ENCODE measurements at regions not wholly inside any gene's neighbourhood (a gene's known extent, or its start where the extent isn't known, plus 50 kb on each side); places are given as distances from the start of the nearest gene placed in this dataset.

GRCh38 chr6:91099479-91099878 lies 512.6 kb upstream of the MAP3K7 start:
- no peaks in the 10 kb centered on the region for H3K27me3 ChIP-seq (replicated peaks in 1 of 2; ENCODE audit: control insufficient read depth in 2 of 2, insufficient read depth in 2 of 2, low read length in 1 of 2)
- RAD21 ChIA-PET (ENCODE audit: unreplicated experiment): interaction anchor here (1.1 to 1.9 kb wide), 2 partner anchors 17 to 159 kb away, joined by 3 to 8 read pairs; no protein-coding TSS in a partner anchor
- H3K36me3 ChIP-seq (ENCODE audit: control insufficient read depth in 2 of 2, insufficient read depth in 2 of 2, low read length in 1 of 2): no peaks in the 10 kb centered on the region
- CTCF ChIA-PET: interaction anchor here (0.6 to 1.5 kb wide), 3 partner anchors 19 to 802 kb away, joined by 3 to 11 read pairs (median 3); no protein-coding TSS in a partner anchor
- H3K4me2 ChIP-seq (ENCODE audit: control insufficient read depth, insufficient read depth): no peak overlapping the region
- 0% methylated on average over 1 of the region's 1 CpG for WGBS (ENCODE audit: insufficient coverage, insufficient replicate concordance, low lambda C conversion rate, missing lambda C conversion rate)
- ATAC-seq (peak; percentile 51), FAIRE-seq (no peak), DNase-seq (ENCODE audit: low read depth, low spot score) (no peak)
- SMC1A ChIA-PET (ENCODE audit: uncharacterized antibody, unreplicated experiment): interaction anchor here (0.6 to 1.8 kb wide), 8 partner anchors 10 to 185 kb away, joined by 3 to 5 read pairs (median 4); no protein-coding TSS in a partner anchor
- intact Hi-C loops (cut with micrococcal nuclease; ENCODE audit: unreplicated experiment) (no loop called here), in situ Hi-C loops (cut with MboI) (loop anchor here (25.0 kb wide), 1 partner anchor 1538 kb away; no protein-coding TSS in a partner anchor)
- no peak overlapping the region for H2AFZ ChIP-seq (ENCODE audit: control insufficient read depth, low read depth, low read length)
- BruUV-seq (replicated peaks): no TSS peak
- POLR2A ChIA-PET: no interaction called here
- no peak overlapping the region for H3K4me3 ChIP-seq
- H3K9ac ChIP-seq (ENCODE audit: control insufficient read depth, insufficient read depth, low read length): no peak overlapping the region
- H4K20me1 ChIP-seq (ENCODE audit: control insufficient read depth, insufficient read depth): no peaks in the 10 kb centered on the region
- no peaks in the 10 kb centered on the region for H3K4me1 ChIP-seq (ENCODE audit: control insufficient read depth, insufficient read depth, low read length)
- H3K27ac ChIP-seq (ENCODE audit: control insufficient read depth, insufficient read depth): no peak overlapping the region
- no peaks in the 10 kb centered on the region for H3K79me2 ChIP-seq (ENCODE audit: control insufficient read depth, insufficient read depth, low read length)
- no peaks in the 10 kb centered on the region for H3K9me3 ChIP-seq (replicated peaks; ENCODE audit: control insufficient read depth, insufficient read depth, low read length)
- TF ChIP-seq EZH2 (IDR thresholded peaks at IDR 0.05; ENCODE audit: borderline replicate concordance, control insufficient read depth, low read depth, low read length) (no peak), STAT1 (conservative IDR thresholded peaks at IDR 0.05) (no peak), RFX5 (IDR thresholded peaks at IDR 0.05; ENCODE audit: low read depth, low read length) (no peak), TCF12 (IDR thresholded peaks at IDR 0.05; ENCODE audit: low read depth, low read length) (no peak), CEBPZ (IDR thresholded peaks at IDR 0.05; ENCODE audit: low read depth, low read length) (no peak), POLR2AphosphoS2 (IDR thresholded peaks at IDR 0.05; ENCODE audit: low read depth, low read length) (no peak), BACH1 (IDR thresholded peaks at IDR 0.05; ENCODE audit: borderline replicate concordance) (no peak), NR2F1 (conservative IDR thresholded peaks at IDR 0.05) (peak; percentile 88), ZNF687 (IDR thresholded peaks at IDR 0.05) (peak; percentile 48; the same call in 1 of the 2 replicates), CHD1 (IDR thresholded peaks at IDR 0.05; ENCODE audit: low read depth, low read length) (no peak), SUZ12 (IDR thresholded peaks at IDR 0.05; ENCODE audit: unreplicated experiment) (no peak), DPF2 (IDR thresholded peaks at IDR 0.05) (0 out of 2 replicates have a peak, but pooled peaks have one; percentile 30), CHD2 (IDR thresholded peaks at IDR 0.05; ENCODE audit: borderline replicate concordance, low read depth, low read length) (no peak)

Data from GM12878 (cell line).